ENCODE measurements at regions not wholly inside any gene's neighbourhood (a gene's known extent, or its start where the extent isn't known, plus 50 kb on each side); places are given as distances from the start of the nearest gene placed in this dataset.

DNA sequence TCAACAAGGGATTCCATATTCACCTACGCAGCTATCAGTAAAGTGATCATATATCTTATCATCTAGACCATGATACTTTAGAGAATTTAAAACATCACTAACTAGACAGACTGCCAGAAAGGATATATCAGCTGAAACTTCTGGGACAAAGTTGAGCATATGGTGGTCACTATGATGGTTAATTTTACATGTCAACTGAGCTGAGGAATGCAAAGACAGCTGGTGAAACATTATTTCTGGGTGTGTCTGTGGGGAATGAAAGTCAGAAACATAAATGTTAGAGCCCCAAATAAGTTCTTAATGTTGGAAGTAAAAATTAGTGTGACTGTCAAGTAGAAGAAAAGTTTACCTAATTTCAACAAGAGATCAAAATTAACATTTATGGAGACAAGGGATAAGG, 440.0 kb upstream of the IRAK1BP1 start:
- TF ChIP-seq CTCF (IDR thresholded peaks at IDR 0.05) (no peak), EP300 (IDR thresholded peaks at IDR 0.05; ENCODE audit: low read depth) (no peak), POLR2AphosphoS5 (IDR thresholded peaks at IDR 0.05) (no peak), POLR2A (IDR thresholded peaks at IDR 0.05) (no peak)

All from transverse colon (tissue), 4 donors.